Lower leg skin (tissue), 3 donors: ENCODE measurements at regions not wholly inside any gene's neighbourhood (a gene's known extent, or its start where the extent isn't known, plus 50 kb on each side); places are given as distances from the start of the nearest gene placed in this dataset.

ENCODE experiments used
- POLR2A ChIP-seq, 2 donors: fragments of 450-650 bp; IDR thresholded peaks; one replicate each; pipeline ENCODE4 v1.6.1; 2016 to 2017; ENCODE audit warnings: antibody characterized with exemption in 2 of 2, mild to moderate bottlenecking in 1 of 2, moderate library complexity in 1 of 2
- TF ChIP-seq, protein P1 (sequence below), 3 donors: fragments of 450-650 bp; IDR thresholded peaks; one replicate each; pipeline ENCODE4 v1.5.1; 2016; ENCODE audit warnings: antibody characterized with exemption in 3 of 3, mild to moderate bottlenecking in 3 of 3, moderate library complexity in 2 of 3

DNA sequence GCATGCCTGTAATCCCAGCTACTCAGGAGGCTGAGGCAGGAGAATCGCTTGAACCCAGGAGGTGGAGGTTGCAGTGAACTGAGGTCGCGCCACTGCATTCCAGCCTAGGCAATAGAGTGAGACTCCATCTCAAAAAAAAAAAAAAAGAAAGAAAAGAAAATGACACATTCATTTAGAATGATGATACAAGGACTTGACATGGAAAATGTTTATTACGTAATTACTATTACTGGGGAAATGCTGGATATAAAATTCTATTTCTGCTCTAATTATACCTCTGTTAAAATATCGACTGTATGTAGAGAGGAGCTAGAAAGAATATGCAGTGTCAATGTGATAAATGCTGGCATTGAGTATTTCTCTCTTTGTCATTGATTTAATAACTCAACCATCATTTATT lies 54.7 kb upstream of the CTPS1 start:
- TF ChIP-seq, protein P1, sequence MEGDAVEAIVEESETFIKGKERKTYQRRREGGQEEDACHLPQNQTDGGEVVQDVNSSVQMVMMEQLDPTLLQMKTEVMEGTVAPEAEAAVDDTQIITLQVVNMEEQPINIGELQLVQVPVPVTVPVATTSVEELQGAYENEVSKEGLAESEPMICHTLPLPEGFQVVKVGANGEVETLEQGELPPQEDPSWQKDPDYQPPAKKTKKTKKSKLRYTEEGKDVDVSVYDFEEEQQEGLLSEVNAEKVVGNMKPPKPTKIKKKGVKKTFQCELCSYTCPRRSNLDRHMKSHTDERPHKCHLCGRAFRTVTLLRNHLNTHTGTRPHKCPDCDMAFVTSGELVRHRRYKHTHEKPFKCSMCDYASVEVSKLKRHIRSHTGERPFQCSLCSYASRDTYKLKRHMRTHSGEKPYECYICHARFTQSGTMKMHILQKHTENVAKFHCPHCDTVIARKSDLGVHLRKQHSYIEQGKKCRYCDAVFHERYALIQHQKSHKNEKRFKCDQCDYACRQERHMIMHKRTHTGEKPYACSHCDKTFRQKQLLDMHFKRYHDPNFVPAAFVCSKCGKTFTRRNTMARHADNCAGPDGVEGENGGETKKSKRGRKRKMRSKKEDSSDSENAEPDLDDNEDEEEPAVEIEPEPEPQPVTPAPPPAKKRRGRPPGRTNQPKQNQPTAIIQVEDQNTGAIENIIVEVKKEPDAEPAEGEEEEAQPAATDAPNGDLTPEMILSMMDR (IDR thresholded peaks at IDR 0.05) = no peak
- TF ChIP-seq POLR2A (IDR thresholded peaks at IDR 0.05) = no peak
